ENCODE measurements at regions not wholly inside any gene's neighbourhood (a gene's known extent, or its start where the extent isn't known, plus 50 kb on each side); places are given as distances from the start of the nearest gene placed in this dataset.

GRCh38 chr10:130686689-130687300, 550.6 kb downstream of the GLRX3 start:
- H3K9ac ChIP-seq (ENCODE audit: low read length), result no peak overlapping the region
- no peak overlapping the region for H2AFZ ChIP-seq (ENCODE audit: low read length)

GRCh38 chr10:130687566-130687965, 551.4 kb downstream of the GLRX3 start:
- Histone ChIP-seq H3K4me3 (ENCODE audit: low read depth, low read length, poor library complexity, severe bottlenecking) (no peak overlapping the region), H3K4me1 (ENCODE audit: insufficient read depth, low read length, severe bottlenecking) (no peaks in the 10 kb centered on the region), H3K27me3 (ENCODE audit: insufficient read depth, low read length) (no peaks in the 10 kb centered on the region), H3K27ac (ENCODE audit: low read depth, low read length, poor library complexity, severe bottlenecking) (no peak overlapping the region), H2AFZ (ENCODE audit: low read length) (no peak overlapping the region), H3F3A (ENCODE audit: insufficient read depth, low read length) (no peaks in the 10 kb centered on the region), H3K36me3 (ENCODE audit: insufficient read depth, low read length) (no peaks in the 10 kb centered on the region), H4K20me1 (ENCODE audit: insufficient read depth, low read length) (no peaks in the 10 kb centered on the region), H3K9ac (ENCODE audit: low read length) (no peak overlapping the region), H3K4me2 (ENCODE audit: low read length) (no peak overlapping the region), H3K9me2 (ENCODE audit: low read depth, low read length) (no peaks in the 10 kb centered on the region), H3K79me2 (ENCODE audit: insufficient read depth, low read length) (no peaks in the 10 kb centered on the region), H3K9me3 (ENCODE audit: low read length) (no peaks in the 10 kb centered on the region)
- TF ChIP-seq EZH2 (IDR thresholded peaks at IDR 0.05; ENCODE audit: borderline replicate concordance, low read length) (no peak), CTCF (IDR thresholded peaks at IDR 0.05; ENCODE audit: low read length) (no peak)

More at GRCh38 chr10:130686689-130687300, 550.6 kb downstream of the GLRX3 start:
- H3K27ac ChIP-seq (ENCODE audit: low read depth, low read length, poor library complexity, severe bottlenecking), result no peak overlapping the region
- no peaks in the 10 kb centered on the region for H3F3A ChIP-seq (ENCODE audit: insufficient read depth, low read length)
- no peaks in the 10 kb centered on the region for H3K36me3 ChIP-seq (ENCODE audit: insufficient read depth, low read length)
- H3K4me2 ChIP-seq (ENCODE audit: low read length), result no peak overlapping the region
- no peaks in the 10 kb centered on the region for H3K9me2 ChIP-seq (ENCODE audit: low read depth, low read length)
- no peaks in the 10 kb centered on the region for H4K20me1 ChIP-seq (ENCODE audit: insufficient read depth, low read length)
- H3K79me2 ChIP-seq (ENCODE audit: insufficient read depth, low read length), result no peaks in the 10 kb centered on the region
- H3K9me3 ChIP-seq (ENCODE audit: low read length), result no peaks in the 10 kb centered on the region
- no peaks in the 10 kb centered on the region for H3K4me1 ChIP-seq (ENCODE audit: insufficient read depth, low read length, severe bottlenecking)
- H3K4me3 ChIP-seq (ENCODE audit: low read depth, low read length, poor library complexity, severe bottlenecking), result no peak overlapping the region
- TF ChIP-seq EZH2 (IDR thresholded peaks at IDR 0.05; ENCODE audit: borderline replicate concordance, low read length) (no peak), CTCF (IDR thresholded peaks at IDR 0.05; ENCODE audit: low read length) (no peak)
- no peaks in the 10 kb centered on the region for H3K27me3 ChIP-seq (ENCODE audit: insufficient read depth, low read length)

- H3K36me3 ChIP-seq (ENCODE audit: insufficient read depth, low read length), result no peaks in the 10 kb centered on the region
- H3K4me1 ChIP-seq (ENCODE audit: insufficient read depth, low read length, severe bottlenecking), result no peaks in the 10 kb centered on the region
- no peak overlapping the region for H3K9ac ChIP-seq (ENCODE audit: low read length)
- H2AFZ ChIP-seq (ENCODE audit: low read length), result no peak overlapping the region
- no peak overlapping the region for H3K27ac ChIP-seq (ENCODE audit: low read depth, low read length, poor library complexity, severe bottlenecking)
- H3K4me2 ChIP-seq (ENCODE audit: low read length), result no peak overlapping the region
- no peaks in the 10 kb centered on the region for H3F3A ChIP-seq (ENCODE audit: insufficient read depth, low read length)
- no peak for TF ChIP-seq EZH2 (IDR thresholded peaks at IDR 0.05; ENCODE audit: borderline replicate concordance, low read length)
- no peaks in the 10 kb centered on the region for H4K20me1 ChIP-seq (ENCODE audit: insufficient read depth, low read length)
- no peaks in the 10 kb centered on the region for H3K27me3 ChIP-seq (ENCODE audit: insufficient read depth, low read length)
- no peak overlapping the region for H3K4me3 ChIP-seq (ENCODE audit: low read depth, low read length, poor library complexity, severe bottlenecking)
- no peaks in the 10 kb centered on the region for H3K79me2 ChIP-seq (ENCODE audit: insufficient read depth, low read length)
- no peaks in the 10 kb centered on the region for H3K9me3 ChIP-seq (ENCODE audit: low read length)
- H3K9me2 ChIP-seq (ENCODE audit: low read depth, low read length), result no peaks in the 10 kb centered on the region
Observed at GRCh38 chr10:130689743-130690626, 553.8 kb downstream of the GLRX3 start.
